ENCODE measurements at regions not wholly inside any gene's neighbourhood (a gene's known extent, or its start where the extent isn't known, plus 50 kb on each side); places are given as distances from the start of the nearest gene placed in this dataset.

DNA sequence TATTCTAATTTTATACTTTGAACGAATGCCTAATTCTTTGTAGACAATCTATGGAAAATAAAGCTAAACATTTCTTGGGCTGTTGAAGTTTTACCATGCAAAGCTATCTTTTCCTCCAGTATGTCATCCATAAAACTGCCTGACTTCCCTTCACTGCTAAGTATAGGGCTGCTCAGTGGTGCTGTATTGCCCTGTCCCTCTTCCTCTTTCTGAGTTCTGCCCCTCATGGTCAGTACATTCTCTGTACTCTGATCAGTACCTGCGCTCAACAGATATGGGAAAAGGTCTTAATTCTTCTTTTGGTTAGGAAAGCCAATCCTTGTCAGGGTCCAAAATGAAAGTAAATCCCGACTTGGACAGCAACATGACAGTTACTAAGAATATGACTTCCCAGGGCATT lies 321.9 kb downstream of the RAD51AP2 start:
- TF ChIP-seq EZH2 (IDR thresholded peaks at IDR 0.05; ENCODE audit: low read length) = no peak
- TF ChIP-seq, protein P1, sequence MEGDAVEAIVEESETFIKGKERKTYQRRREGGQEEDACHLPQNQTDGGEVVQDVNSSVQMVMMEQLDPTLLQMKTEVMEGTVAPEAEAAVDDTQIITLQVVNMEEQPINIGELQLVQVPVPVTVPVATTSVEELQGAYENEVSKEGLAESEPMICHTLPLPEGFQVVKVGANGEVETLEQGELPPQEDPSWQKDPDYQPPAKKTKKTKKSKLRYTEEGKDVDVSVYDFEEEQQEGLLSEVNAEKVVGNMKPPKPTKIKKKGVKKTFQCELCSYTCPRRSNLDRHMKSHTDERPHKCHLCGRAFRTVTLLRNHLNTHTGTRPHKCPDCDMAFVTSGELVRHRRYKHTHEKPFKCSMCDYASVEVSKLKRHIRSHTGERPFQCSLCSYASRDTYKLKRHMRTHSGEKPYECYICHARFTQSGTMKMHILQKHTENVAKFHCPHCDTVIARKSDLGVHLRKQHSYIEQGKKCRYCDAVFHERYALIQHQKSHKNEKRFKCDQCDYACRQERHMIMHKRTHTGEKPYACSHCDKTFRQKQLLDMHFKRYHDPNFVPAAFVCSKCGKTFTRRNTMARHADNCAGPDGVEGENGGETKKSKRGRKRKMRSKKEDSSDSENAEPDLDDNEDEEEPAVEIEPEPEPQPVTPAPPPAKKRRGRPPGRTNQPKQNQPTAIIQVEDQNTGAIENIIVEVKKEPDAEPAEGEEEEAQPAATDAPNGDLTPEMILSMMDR (optimal IDR thresholded peaks at IDR 0.05 in 1 of 3, IDR thresholded peaks at IDR 0.05 in 1 of 3, conservative IDR thresholded peaks at IDR 0.05 in 1 of 3; ENCODE audit: extremely low read depth in 1 of 3, insufficient read depth in 2 of 3, low read length in 3 of 3) = no peak
